HG03442 (cell line): ENCODE measurements at regions not wholly inside any gene's neighbourhood (a gene's known extent, or its start where the extent isn't known, plus 50 kb on each side); places are given as distances from the start of the nearest gene placed in this dataset.

ENCODE experiments used
- ATAC-seq: cut with Tn5 transposase; IDR thresholded peaks from one replicate; pipeline ENCODE4 v1.9.1; 2021; ENCODE audit warnings: mild to moderate bottlenecking, moderate library complexity; ENCODE audit not compliant: unreplicated experiment

- ATAC-seq, result no peak
Observed at GRCh38 chr2:203789618-203790017, 78.0 kb upstream of the CTLA4 start.

- no peak for ATAC-seq
Observed at GRCh38 chr2:203790134-203790852, 77.3 kb upstream of the CTLA4 start.

DNA sequence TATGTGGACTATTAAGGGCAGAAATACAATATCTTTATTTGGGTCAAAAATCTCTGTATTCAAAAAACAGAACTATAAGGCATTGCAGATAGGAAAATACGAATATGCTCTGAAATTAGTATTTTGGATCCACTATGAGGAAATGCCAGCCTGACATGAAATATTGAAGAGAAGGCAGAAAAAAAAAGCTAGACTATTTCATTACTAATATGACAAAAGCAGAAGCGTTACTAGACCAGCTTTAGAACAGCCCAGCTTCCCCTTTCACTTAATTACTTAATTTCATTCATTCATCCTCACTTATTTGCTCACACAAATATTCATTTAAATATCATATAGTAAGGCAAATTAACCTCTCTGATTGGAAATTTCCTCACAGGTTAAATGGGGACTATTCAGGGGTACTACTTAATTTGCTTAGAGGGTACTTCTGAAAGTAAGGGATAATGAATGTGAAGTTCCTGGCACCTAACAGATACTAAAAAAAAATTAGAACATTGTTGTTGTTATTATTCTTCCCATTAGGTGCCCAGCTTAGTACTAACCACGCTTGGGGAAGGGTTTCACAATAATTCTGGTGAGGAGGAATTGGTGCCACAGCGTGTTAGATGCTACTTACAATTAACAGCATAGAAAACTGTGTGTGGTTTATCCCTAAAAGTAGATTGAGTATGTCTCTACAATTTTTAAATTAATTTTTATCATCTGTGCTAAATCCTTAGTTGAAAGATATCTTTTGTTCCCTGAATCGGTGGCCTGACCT, 71.1 kb upstream of the CTLA4 start:
- no peak for ATAC-seq

DNA sequence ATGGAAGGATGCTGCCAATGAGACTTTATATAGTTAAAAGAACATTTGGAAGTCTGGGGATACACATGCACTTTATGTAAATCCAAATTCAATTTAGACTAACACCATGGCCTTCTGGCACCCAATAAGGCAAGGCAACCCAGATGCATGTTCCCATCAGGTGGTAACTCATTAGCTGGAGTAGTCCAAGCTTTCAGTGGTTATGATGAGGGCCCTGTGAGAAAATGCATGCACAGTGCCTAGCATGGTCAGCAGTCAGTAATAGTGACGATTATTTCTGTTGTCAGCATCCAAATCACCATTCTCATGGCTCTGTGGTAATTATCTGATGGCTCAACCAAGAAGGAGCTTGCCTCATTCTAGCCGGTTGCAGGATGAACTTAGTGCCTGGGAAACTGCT, 70.3 kb upstream of the CTLA4 start:
- ATAC-seq, result no peak

- no peak for ATAC-seq
Observed at GRCh38 chr2:203797712-203798111, 69.9 kb upstream of the CTLA4 start.

DNA sequence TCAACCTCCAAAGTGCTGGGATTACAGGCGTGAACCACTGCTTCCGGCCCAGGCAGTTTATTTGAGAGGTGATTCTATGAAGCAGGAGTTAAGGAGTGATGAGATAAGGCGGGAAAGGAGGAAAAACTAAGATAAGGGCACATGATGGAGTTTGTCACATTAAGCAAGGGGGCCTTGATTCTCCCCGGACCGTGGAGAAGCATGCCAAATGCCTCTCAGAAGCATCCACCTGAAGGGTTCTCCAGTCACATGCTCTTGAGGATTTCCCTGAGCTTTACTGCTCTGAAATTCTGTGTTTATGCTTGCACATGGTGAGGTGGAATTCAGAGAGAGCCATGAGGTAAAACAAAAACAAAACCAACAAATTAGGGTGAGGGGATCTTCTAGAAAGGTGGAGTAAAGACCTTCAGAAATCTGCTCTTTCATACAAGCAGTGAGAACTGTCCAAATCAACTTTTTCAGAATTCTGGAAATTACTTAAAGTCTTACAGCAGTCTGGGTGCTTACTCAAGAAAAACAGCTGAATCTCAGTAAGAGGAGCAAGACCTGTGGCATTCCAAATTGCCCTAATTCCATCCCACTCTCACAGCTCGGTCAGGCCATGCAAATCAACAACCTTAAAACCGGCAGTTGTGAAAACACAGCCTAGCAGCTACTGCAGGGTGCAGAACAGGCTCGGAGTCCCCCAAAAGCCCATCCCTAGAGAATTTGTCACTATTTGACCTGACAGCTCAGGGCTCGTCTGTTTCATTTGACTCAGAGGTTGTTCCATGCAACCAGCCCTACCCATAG, 69.1 kb upstream of the CTLA4 start:
- ATAC-seq, result no peak

- ATAC-seq, result peak; percentile 84
Observed at GRCh38 chr2:203799908-203800307, 67.7 kb upstream of the CTLA4 start.

- no peak for ATAC-seq
Observed at GRCh38 chr2:203800783-203801182, 66.8 kb upstream of the CTLA4 start.

- ATAC-seq, result no peak
Observed at GRCh38 chr2:203802342-203803052, 65.1 kb upstream of the CTLA4 start.

DNA sequence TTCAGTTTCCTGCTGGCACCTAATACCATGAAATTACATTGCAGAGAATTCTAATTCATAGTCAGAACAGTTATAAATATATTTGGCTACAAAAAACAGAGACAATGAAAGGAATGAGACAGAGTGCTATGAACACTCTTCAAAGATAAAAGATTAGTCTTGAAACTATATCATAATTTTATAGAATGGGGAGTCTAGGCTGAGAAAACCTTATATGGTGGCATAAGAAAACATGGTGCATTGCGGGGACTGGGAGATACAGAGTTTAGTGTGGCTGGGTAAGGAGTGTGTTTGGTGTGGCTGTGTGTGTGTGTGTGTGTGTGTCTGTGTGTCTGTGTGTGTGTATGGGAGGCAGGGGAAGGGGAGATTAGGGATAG, 64.5 kb upstream of the CTLA4 start:
- no peak for ATAC-seq

DNA sequence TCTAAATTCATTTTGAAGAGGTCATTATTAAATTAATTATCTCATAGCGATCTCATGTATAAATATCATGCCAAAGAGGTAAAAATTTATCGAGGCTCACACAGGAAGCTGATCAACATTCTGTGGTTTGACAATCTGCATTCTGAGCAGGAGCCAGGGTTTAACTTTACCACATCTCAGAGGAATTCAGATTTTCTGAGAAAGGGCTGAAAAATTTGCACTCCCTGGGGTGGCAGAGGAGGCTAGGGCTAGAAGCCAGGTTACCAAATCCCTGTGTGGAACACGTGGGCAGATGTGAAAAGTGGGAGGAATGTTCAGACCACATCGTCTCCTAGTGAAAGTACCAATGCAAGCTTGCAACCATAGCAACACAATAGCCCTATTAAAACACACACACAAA, 63.5 kb upstream of the CTLA4 start:
- ATAC-seq, result no peak

GRCh38 chr2:203804764-203805485, 62.6 kb upstream of the CTLA4 start:
- no peak for ATAC-seq

DNA sequence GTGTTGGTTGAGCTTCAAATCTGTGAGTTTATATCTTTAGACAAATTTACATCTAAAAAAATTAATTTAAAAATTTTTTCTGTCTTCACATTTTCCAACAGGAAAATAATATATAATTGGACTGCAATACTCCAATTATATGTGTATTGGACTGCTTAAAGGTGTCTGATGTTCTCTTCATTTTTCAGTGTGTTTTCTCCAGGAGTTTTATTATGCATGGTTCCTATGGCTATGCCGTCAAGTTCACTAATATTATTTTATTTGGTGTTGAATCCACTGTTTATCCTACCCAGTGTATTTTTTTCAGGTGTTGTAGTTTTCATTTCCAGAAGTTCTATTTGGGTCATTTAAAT, 62.1 kb upstream of the CTLA4 start:
- ATAC-seq, result no peak

- ATAC-seq, result no peak
Observed at GRCh38 chr2:203806761-203807160, 60.8 kb upstream of the CTLA4 start.

- no peak for ATAC-seq
Observed at GRCh38 chr2:203808046-203808750, 59.4 kb upstream of the CTLA4 start.

- no peak for ATAC-seq
Observed at GRCh38 chr2:203809084-203809521, 58.5 kb upstream of the CTLA4 start.

- no peak for ATAC-seq
Observed at GRCh38 chr2:203809991-203810510, 57.5 kb upstream of the CTLA4 start.

DNA sequence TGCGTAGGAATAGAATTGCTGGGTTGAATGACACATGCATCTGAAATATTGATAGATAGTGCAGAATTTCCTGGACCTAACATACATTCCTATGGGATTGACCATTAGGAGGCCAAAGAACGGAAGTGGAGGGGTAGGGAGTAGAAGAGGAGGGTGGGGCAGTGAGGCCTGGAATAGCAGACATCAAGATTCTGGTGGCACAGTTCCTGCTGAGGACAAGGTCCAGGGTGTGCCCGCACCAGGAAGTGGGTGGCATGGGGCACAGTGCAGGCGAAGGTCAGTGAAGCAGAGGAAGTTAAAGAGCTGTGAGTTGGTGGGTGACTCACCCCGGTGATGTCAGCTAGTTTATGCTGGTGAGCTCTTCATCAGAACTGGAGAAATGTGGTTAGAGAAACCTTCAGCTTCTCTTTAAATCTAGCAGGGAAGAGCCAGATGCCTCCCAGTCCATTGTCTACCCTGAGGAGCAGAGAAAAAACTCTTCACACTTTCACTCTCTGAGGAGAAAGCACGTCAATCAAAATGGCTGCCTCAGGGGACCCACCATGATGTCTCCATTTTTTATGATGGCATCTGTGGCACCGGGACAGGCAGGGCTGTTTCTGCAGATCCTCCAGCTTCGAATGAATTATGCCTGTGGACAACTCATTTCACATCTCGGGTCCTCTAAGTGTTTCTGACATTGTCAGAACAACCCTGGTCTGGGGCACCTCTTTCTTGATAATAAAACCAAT, 55.9 kb upstream of the CTLA4 start:
- peak; percentile 75 for ATAC-seq
